Gastroesophageal sphincter (tissue), 4 donors: ENCODE measurements at regions not wholly inside any gene's neighbourhood (a gene's known extent, or its start where the extent isn't known, plus 50 kb on each side); places are given as distances from the start of the nearest gene placed in this dataset.

ENCODE experiments used
- ATAC-seq: fragments of 150-250 bp; one replicate; pipeline ENCODE4 v1.9.1; 2016; ENCODE audit warnings: mild to moderate bottlenecking, moderate library complexity
- H3K27ac ChIP-seq, 4 donors: fragments of 200-600 bp; sonication (generic) in 3 of 4; 1 replicate in 3 of 4; 2 replicates in 1 of 4; pipeline ENCODE4 v1.5.1; 2016 to 2019
- H3K27me3 ChIP-seq: fragments of 200-600 bp; sonication (generic); one replicate; pipeline ENCODE4 v1.5.1; 2019
- H3K36me3 ChIP-seq, 2 donors: fragments of 200-600 bp; sonication (generic); one replicate each; pipeline ENCODE4 v1.5.1; 2019; ENCODE audit warnings: control low read depth in 1 of 2
- H3K4me1 ChIP-seq, 3 donors: fragments of 200-600 bp; sonication (generic); 1 replicate in 2 of 3; 2 replicates in 1 of 3; pipeline ENCODE4 v1.5.1; 2016 to 2019; ENCODE audit warnings: control low read depth in 2 of 3
- H3K4me3 ChIP-seq, 2 donors: fragments of 200-600 bp; sonication (generic); one replicate each; pipeline ENCODE4 v1.5.1; 2019; ENCODE audit warnings: mild to moderate bottlenecking in 1 of 2, moderate library complexity in 1 of 2
- H3K9me3 ChIP-seq, 3 donors: fragments of 200-600 bp; sonication (generic); one replicate each; pipeline ENCODE4 v1.5.1; 2017 to 2019; ENCODE audit warnings: control low read depth in 2 of 3
- EP300 ChIP-seq: sonication (generic); formaldehyde crosslinking; IDR thresholded peaks from one replicate; pipeline ENCODE4 v1.6.1; 2017; ENCODE audit warnings: antibody characterized with exemption, mild to moderate bottlenecking
- POLR2A ChIP-seq, 2 donors: fragments of 450-650 bp; IDR thresholded peaks; one replicate each; pipeline ENCODE4 v1.6.1; 2017; ENCODE audit warnings: antibody characterized with exemption in 2 of 2, mild to moderate bottlenecking in 2 of 2, moderate library complexity in 1 of 2
- POLR2AphosphoS5 ChIP-seq: sonication (generic); formaldehyde crosslinking; IDR thresholded peaks from one replicate; pipeline ENCODE4 v1.6.1; 2017; ENCODE audit warnings: antibody characterized with exemption
- WGBS, 2 donors: methylation state at CpG; one replicate each; pipeline ENCODE4 v1.1.5; 2018; ENCODE audit warnings: low coverage in 1 of 2; 5-methylcytosine and 5-hydroxymethylcytosine counted together
- TF ChIP-seq, protein P1 (sequence below), 4 experiments: fragments of 200-600 bp in 2 of 4; fragments of 450-650 bp in 2 of 4; sonication (generic) in 1 of 4; IDR thresholded peaks; one replicate each; pipeline ENCODE4 v1.5.1; 2017 to 2019; ENCODE audit warnings: antibody characterized with exemption in 4 of 4, mild to moderate bottlenecking in 2 of 4, moderate library complexity in 2 of 4

DNA sequence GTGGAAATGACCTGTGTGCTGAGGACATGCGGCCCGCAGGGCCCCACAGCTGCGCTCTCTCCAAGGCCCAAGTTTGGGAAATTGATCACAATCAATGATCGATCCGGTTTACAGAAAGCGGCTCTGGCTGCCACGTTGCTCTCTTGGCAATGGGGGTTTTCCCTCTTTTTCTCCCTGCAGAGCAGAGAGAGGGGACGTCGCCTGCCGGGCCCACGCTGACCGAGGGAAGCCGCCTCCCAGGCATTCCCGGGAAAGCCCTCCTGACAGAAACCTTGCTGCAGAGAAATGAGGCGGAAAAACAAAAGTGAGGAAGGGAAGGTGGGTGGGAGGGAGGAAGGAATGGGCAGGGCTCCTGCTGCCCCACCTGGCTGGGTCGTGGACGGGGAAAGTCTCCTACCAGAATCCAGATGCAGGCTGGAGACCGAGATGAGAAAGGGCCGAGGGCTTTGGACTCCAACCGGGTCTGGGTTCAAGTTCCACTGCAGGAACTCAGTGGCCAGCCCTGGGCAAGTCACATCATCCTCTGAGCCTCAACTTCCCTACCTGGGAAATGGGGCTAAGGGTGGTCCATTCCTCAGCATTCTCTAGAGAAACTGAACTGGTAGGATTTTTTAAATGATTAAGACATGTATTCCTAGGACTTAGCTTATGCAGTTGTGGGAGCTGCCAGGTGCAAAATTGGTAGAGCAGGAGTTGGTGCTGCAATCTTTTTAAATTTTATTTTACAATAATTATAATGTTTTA lies 75.5 kb downstream of the PHETA1 start:
- peaks cover 20% of the 10 kb centered on the region for H3K27me3 ChIP-seq
- TF ChIP-seq POLR2A (IDR thresholded peaks at IDR 0.05) (no peak), EP300 (no peak), POLR2AphosphoS5 (no peak)
- TF ChIP-seq, protein P1, sequence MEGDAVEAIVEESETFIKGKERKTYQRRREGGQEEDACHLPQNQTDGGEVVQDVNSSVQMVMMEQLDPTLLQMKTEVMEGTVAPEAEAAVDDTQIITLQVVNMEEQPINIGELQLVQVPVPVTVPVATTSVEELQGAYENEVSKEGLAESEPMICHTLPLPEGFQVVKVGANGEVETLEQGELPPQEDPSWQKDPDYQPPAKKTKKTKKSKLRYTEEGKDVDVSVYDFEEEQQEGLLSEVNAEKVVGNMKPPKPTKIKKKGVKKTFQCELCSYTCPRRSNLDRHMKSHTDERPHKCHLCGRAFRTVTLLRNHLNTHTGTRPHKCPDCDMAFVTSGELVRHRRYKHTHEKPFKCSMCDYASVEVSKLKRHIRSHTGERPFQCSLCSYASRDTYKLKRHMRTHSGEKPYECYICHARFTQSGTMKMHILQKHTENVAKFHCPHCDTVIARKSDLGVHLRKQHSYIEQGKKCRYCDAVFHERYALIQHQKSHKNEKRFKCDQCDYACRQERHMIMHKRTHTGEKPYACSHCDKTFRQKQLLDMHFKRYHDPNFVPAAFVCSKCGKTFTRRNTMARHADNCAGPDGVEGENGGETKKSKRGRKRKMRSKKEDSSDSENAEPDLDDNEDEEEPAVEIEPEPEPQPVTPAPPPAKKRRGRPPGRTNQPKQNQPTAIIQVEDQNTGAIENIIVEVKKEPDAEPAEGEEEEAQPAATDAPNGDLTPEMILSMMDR (IDR thresholded peaks at IDR 0.05), result no peak
- H3K9me3 ChIP-seq, result peaks cover 0 to 7% (median 0%) of the 10 kb centered on the region in 3 donors
- WGBS, 2 donors, result 74 to 90% methylated on average over 2 to 12 of the region's 20 CpGs
- H3K4me3 ChIP-seq, result no peak overlapping the region
- H3K27ac ChIP-seq, result no peak overlapping the region
- no peak for ATAC-seq
- H3K36me3 ChIP-seq, result no peaks in the 10 kb centered on the region
- no peaks in the 10 kb centered on the region for H3K4me1 ChIP-seq

DNA sequence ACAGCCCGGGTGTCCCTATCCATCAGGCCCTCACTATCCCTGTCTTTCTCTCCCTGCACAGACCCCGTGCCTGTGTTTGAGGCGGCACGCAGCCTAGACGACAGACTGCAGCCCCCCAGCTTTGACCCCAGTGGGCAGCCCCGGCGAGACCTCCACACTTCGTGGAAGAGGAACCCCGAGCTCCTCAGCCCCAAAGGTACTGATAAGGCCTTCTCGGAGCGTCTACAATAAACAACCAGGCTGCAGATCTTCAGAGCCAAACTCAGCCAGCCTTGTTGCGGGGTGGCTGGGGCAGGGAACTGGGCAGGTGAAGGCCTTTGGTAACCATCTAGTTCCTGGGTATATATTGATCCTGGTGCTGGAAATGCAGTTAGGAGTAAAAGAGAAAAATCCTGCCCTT lies 77.5 kb downstream of the PHETA1 start:
- H3K9me3 ChIP-seq, result peaks cover 0 to 7% (median 0%) of the 10 kb centered on the region in 3 donors
- H3K36me3 ChIP-seq, result no peaks in the 10 kb centered on the region
- H3K4me1 ChIP-seq, result no peaks in the 10 kb centered on the region
- H3K27me3 ChIP-seq, result peaks cover 9% of the 10 kb centered on the region
- 50% methylated on average over 1 of the region's 12 CpGs; no CpG with 5 or more reads in 1 of the 2 donors for WGBS, 2 donors
- no peak for TF ChIP-seq POLR2AphosphoS5
- TF ChIP-seq, protein P1 (IDR thresholded peaks at IDR 0.05), result no peak
- no peak for TF ChIP-seq POLR2A (IDR thresholded peaks at IDR 0.05)
- no peak for TF ChIP-seq EP300
- ATAC-seq, result no peak
- H3K4me3 ChIP-seq, result no peak overlapping the region
- H3K27ac ChIP-seq, result no peak overlapping the region

DNA sequence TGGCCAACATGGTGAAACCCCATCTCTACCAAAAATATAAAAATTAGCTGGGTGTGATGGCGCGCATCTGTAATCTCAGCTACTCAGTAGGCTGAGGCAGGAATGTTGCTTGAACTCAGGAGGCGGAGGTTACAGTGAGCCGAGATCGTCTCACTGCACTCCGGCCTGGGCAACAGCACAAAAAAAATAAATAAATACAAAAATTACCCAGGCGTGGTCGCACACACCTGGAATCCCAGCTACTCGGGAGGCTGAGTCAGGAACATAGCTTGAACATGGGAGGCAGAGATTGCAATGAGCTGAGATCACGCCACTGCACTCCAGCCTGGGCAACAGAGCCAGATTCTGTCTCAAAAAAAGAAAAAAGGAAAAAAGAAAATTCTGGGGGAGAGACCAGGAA lies 80.1 kb downstream of the PHETA1 start:
- Histone ChIP-seq H3K36me3 (no peaks in the 10 kb centered on the region), H3K4me3 (no peak overlapping the region), H3K27ac (no peak overlapping the region), H3K4me1 (no peaks in the 10 kb centered on the region), H3K27me3 (peaks cover 9% of the 10 kb centered on the region), H3K9me3 (peaks cover 0 to 7% (median 0%) of the 10 kb centered on the region in 3 donors)
- ATAC-seq, result no peak
- WGBS, 2 donors, result 85 to 91% methylated on average over 7 to 10 of the region's 10 CpGs
- TF ChIP-seq POLR2A (IDR thresholded peaks at IDR 0.05) (no peak), EP300 (no peak), POLR2AphosphoS5 (no peak)
- TF ChIP-seq, protein P1 (IDR thresholded peaks at IDR 0.05), result no peak

DNA sequence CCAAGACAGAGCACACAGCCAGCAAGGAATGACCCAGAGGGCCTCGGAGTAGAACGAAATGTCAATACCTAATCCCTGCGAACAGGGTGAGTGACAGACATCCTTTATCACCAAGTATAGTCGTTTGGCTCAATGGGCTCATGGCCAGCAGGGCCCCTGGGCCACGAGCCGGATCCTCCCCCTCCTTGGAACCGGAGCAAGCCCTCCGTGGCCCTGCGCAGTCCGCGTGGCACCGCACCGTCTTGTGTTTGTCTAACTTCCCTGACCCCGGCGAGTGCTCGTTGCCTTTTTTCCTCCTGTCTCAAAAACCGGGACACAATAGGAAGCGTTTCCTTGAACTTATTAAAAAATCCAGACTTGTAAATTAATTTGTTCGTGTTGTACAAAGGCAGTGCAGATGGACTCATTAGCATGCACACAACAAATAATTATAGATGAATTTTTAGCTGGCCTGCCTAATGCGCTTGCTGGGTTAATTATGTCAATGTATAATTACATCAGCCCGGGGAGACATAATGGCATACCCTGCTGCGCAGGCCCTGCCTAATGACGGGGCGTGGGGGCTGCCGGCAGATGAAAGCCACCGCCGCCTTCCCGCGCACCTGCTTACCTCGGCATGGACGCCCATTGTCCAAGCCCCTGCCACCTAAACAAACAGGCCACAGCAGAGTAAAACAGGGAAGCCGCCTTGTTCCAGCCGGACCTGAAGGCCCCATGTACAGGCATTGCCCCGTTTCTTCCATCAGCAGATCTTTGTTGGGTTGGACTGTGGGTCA lies 81.6 kb downstream of the PHETA1 start:
- WGBS, 2 donors, result 76 to 80% methylated on average over 13 to 24 of the region's 34 CpGs
- no peak overlapping the region for H3K4me3 ChIP-seq
- peaks cover 6% of the 10 kb centered on the region for H3K27me3 ChIP-seq
- peaks cover 0 to 6% (median 0%) of the 10 kb centered on the region in 3 donors for H3K9me3 ChIP-seq
- no peak overlapping the region for H3K27ac ChIP-seq
- no peak for TF ChIP-seq EP300
- no peak for TF ChIP-seq POLR2AphosphoS5
- TF ChIP-seq, protein P1 (IDR thresholded peaks at IDR 0.05), result no peak
- TF ChIP-seq POLR2A (IDR thresholded peaks at IDR 0.05), result no peak
- no peak for ATAC-seq
- no peaks in the 10 kb centered on the region for H3K36me3 ChIP-seq
- no peaks in the 10 kb centered on the region for H3K4me1 ChIP-seq
